ENCODE measurements at regions not wholly inside any gene's neighbourhood (a gene's known extent, or its start where the extent isn't known, plus 50 kb on each side); places are given as distances from the start of the nearest gene placed in this dataset.

GRCh38 chr10:130756651-130757050 lies 554.9 kb downstream of the TCERG1L start (continued):
- TF ChIP-seq ZNF462 (CRISPR knock-in tag; IDR thresholded peaks at IDR 0.05) (no peak), REST (IDR thresholded peaks at IDR 0.05; ENCODE audit: unreplicated experiment) (no peak), CTCF (conservative IDR thresholded peaks at IDR 0.05; ENCODE audit: low read depth in 2 of 2) (no peak), ZNF114 (CRISPR knock-in tag; IDR thresholded peaks at IDR 0.05) (no peak), JUNB (IDR thresholded peaks at IDR 0.05; ENCODE audit: unreplicated experiment) (no peak), CREB1 (CRISPR knock-in tag; IDR thresholded peaks at IDR 0.05; ENCODE audit: low read depth) (no peak), POLR2AphosphoS5 (IDR thresholded peaks at IDR 0.05; ENCODE audit: low read depth) (no peak), NANOG (IDR thresholded peaks at IDR 0.05; ENCODE audit: borderline replicate concordance) (no peak), EZH2phosphoT487 (IDR thresholded peaks at IDR 0.05; ENCODE audit: unreplicated experiment) (no peak), EZH2 (IDR thresholded peaks at IDR 0.05; ENCODE audit: low read depth, unreplicated experiment) (no peak), STAT1 (IDR thresholded peaks at IDR 0.05; ENCODE audit: unreplicated experiment) (no peak)

All from GM23338 (cell line).